SU-DHL-6 (cell line): ENCODE measurements at regions not wholly inside any gene's neighbourhood (a gene's known extent, or its start where the extent isn't known, plus 50 kb on each side); places are given as distances from the start of the nearest gene placed in this dataset.

ENCODE experiments used
- H2AFZ ChIP-seq: fragments of 200-600 bp; sonication (generic); 2 replicates; pipeline ENCODE4 v1.6.1; 2014; ENCODE audit warnings: low read depth, mild to moderate bottlenecking, moderate library complexity, mixed read lengths, antibody characterized with exemption, low read length; ENCODE audit not compliant: severe bottlenecking
- H3F3A ChIP-seq: fragments of 200-600 bp; shearing (Covaris generic); 2 replicates; pipeline ENCODE4 v1.6.0; 2016; ENCODE audit warnings: antibody characterized with exemption, mild to moderate bottlenecking; ENCODE audit not compliant: insufficient read depth
- H3K27ac ChIP-seq: fragments of 200-600 bp; sonication (generic); 2 replicates; pipeline ENCODE4 v1.5.1; 2016; ENCODE audit warnings: low read depth, mild to moderate bottlenecking, low read length, moderate library complexity, mixed read lengths
- H3K27me3 ChIP-seq: fragments of 200-600 bp; sonication (generic), shearing (Covaris generic); 2 replicates; pipeline ENCODE4 v1.6.0; 2014; ENCODE audit warnings: mild to moderate bottlenecking, low read length
- H3K36me3 ChIP-seq: fragments of 200-600 bp; sonication (generic); 2 replicates; pipeline ENCODE4 v1.6.1; 2014; ENCODE audit warnings: mild to moderate bottlenecking, low read length, mixed read lengths
- H3K4me2 ChIP-seq: fragments of 300-600, 200-600 bp; shearing (Covaris generic), sonication (generic); 2 replicates; pipeline ENCODE4 v1.6.0; 2014; ENCODE audit warnings: low read length, low read depth, mild to moderate bottlenecking; ENCODE audit not compliant: poor library complexity, severe bottlenecking
- H3K4me3 ChIP-seq: fragments of 200-600 bp; sonication (generic); 2 replicates; pipeline ENCODE4 v1.5.1; 2014; ENCODE audit warnings: antibody characterized with exemption, low read length, mild to moderate bottlenecking, mixed read lengths; ENCODE audit not compliant: insufficient read depth, poor library complexity, severe bottlenecking
- H3K79me2 ChIP-seq: fragments of 200-600 bp; sonication (generic); 2 replicates; pipeline ENCODE4 v1.6.1; 2014; ENCODE audit warnings: mild to moderate bottlenecking, low read length, moderate library complexity; ENCODE audit not compliant: insufficient read depth
- H3K9ac ChIP-seq: fragments of 200-600 bp; sonication (generic); 2 replicates; pipeline ENCODE4 v1.7.0; 2014; ENCODE audit warnings: mild to moderate bottlenecking, low read length
- H3K9me2 ChIP-seq: fragments of 200-600 bp; sonication (generic); replicated peaks from 2 replicates; pipeline ENCODE4 v1.6.1; 2014; ENCODE audit warnings: low read length; ENCODE audit not compliant: insufficient read depth
- H3K9me3 ChIP-seq: fragments of 200-600 bp; sonication (generic); 2 replicates; pipeline ENCODE4 v1.6.1; 2014; ENCODE audit warnings: low read length, mixed read lengths; ENCODE audit not compliant: insufficient read depth
- H4K20me1 ChIP-seq: fragments of 200-600 bp; sonication (generic); 2 replicates; pipeline ENCODE4 v1.6.1; 2014; ENCODE audit warnings: low read depth, mild to moderate bottlenecking, antibody characterized with exemption, low read length, moderate library complexity, mixed read lengths
- CTCF ChIP-seq: fragments of 200-600 bp; sonication (generic); IDR thresholded peaks from one replicate; pipeline ENCODE4 v1.5.1; 2017; ENCODE audit warnings: antibody characterized with exemption, mild to moderate bottlenecking, low read length, moderate library complexity; ENCODE audit not compliant: insufficient read depth, poor library complexity, severe bottlenecking
- EZH2phosphoT487 ChIP-seq: fragments of 200-600 bp; sonication (generic), shearing (Covaris generic); conservative IDR thresholded peaks from 2 replicates; pipeline ENCODE4 v1.6.1; 2018; ENCODE audit warnings: mild to moderate bottlenecking, antibody characterized with exemption, low read length, moderate library complexity, mixed read lengths

- H4K20me1 ChIP-seq: no peaks in the 10 kb centered on the region
- no peaks in the 10 kb centered on the region for H3K36me3 ChIP-seq
- no peaks in the 10 kb centered on the region for H3K79me2 ChIP-seq
- peaks cover 8% of the 10 kb centered on the region; the same call in 1 of the 2 replicates for H3K9me3 ChIP-seq
- H3K27ac ChIP-seq: no peak overlapping the region
- H3K4me2 ChIP-seq: no peak overlapping the region
- H3F3A ChIP-seq: no peaks in the 10 kb centered on the region
- no peaks in the 10 kb centered on the region for H3K9me2 ChIP-seq
- TF ChIP-seq EZH2phosphoT487 (no peak), CTCF (no peak)
- H3K9ac ChIP-seq: no peak overlapping the region
- no peak overlapping the region for H2AFZ ChIP-seq
- no peak overlapping the region for H3K4me3 ChIP-seq
- no peaks in the 10 kb centered on the region for H3K27me3 ChIP-seq
These were observed 370.4 kb upstream of the CBLB start for GRCh38 chr3:106239195-106239697.

GRCh38 chr3:106241593-106241992 is 372.8 kb upstream of the CBLB start:
- H3K9me3 ChIP-seq: peaks cover 4% of the 10 kb centered on the region; the same call in 1 of the 2 replicates
- H3K9me2 ChIP-seq: no peaks in the 10 kb centered on the region
- no peak for TF ChIP-seq CTCF
- no peak for TF ChIP-seq EZH2phosphoT487
- H4K20me1 ChIP-seq: no peaks in the 10 kb centered on the region
- H3K4me2 ChIP-seq: no peak overlapping the region
- H2AFZ ChIP-seq: no peak overlapping the region
- H3K9ac ChIP-seq: no peak overlapping the region
- no peaks in the 10 kb centered on the region for H3F3A ChIP-seq
- no peaks in the 10 kb centered on the region for H3K27me3 ChIP-seq
- H3K4me3 ChIP-seq: no peak overlapping the region
- H3K36me3 ChIP-seq: no peaks in the 10 kb centered on the region
- no peaks in the 10 kb centered on the region for H3K79me2 ChIP-seq
- no peak overlapping the region for H3K27ac ChIP-seq

- no peaks in the 10 kb centered on the region for H4K20me1 ChIP-seq
- H3K79me2 ChIP-seq: no peaks in the 10 kb centered on the region
- no peak overlapping the region for H3K4me3 ChIP-seq
- no peaks in the 10 kb centered on the region for H3K9me2 ChIP-seq
- no peak overlapping the region for H3K4me2 ChIP-seq
- H3K27ac ChIP-seq: no peak overlapping the region
- H3K9me3 ChIP-seq: no peaks in the 10 kb centered on the region
- no peaks in the 10 kb centered on the region for H3F3A ChIP-seq
- H3K27me3 ChIP-seq: no peaks in the 10 kb centered on the region
- no peaks in the 10 kb centered on the region for H3K36me3 ChIP-seq
- H2AFZ ChIP-seq: no peak overlapping the region
- H3K9ac ChIP-seq: no peak overlapping the region
- no peak for TF ChIP-seq EZH2phosphoT487
- no peak for TF ChIP-seq CTCF
These were observed 374.0 kb upstream of the CBLB start for GRCh38 chr3:106242781-106243180.
